Astrocyte (in vitro differentiated cells and primary cell): ENCODE measurements at regions not wholly inside any gene's neighbourhood (a gene's known extent, or its start where the extent isn't known, plus 50 kb on each side); places are given as distances from the start of the nearest gene placed in this dataset.

Source experiments
- CTCF ChIP-seq: IDR thresholded peaks from 2 replicates; pipeline ENCODE4 v1.5.1; 2011; ENCODE audit warnings: low read depth, mild to moderate bottlenecking, inconsistent platforms, low read length, moderate library complexity; ENCODE audit not compliant: insufficient read depth
- EZH2 ChIP-seq: IDR thresholded peaks from 2 replicates; pipeline ENCODE4 v1.6.1; 2012; ENCODE audit warnings: mild to moderate bottlenecking, low read length, inconsistent platforms; ENCODE audit not compliant: insufficient read depth

GRCh38 chr3:34387826-34388564 is 589.6 kb downstream of the PDCD6IP start:
- TF ChIP-seq CTCF (no peak), EZH2 (no peak)
